ENCODE measurements at regions not wholly inside any gene's neighbourhood (a gene's known extent, or its start where the extent isn't known, plus 50 kb on each side); places are given as distances from the start of the nearest gene placed in this dataset.
A peak's percentile ranks its signal among the peaks of the same experiment; 100 is the strongest.

GRCh38 chr9:3161912-3162311, 318.0 kb upstream of the PUM3 start:
- in situ Hi-C loops (cut with MboI): no loop called here
- POLR2A ChIA-PET: no interaction called here
- no peak for FAIRE-seq

More at GRCh38 chr9:3161912-3162311, 318.0 kb upstream of the PUM3 start:
- H4K20me1 ChIP-seq (replicated peaks; ENCODE audit: control insufficient read depth, insufficient read depth, low read length): no peaks in the 10 kb centered on the region
- CTCF ChIA-PET (ENCODE audit: low intra/inter-chr PET ratio): no interaction called here
- no peaks in the 10 kb centered on the region for H3K9me1 ChIP-seq (ENCODE audit: control insufficient read depth, insufficient read depth, low read length)
- H3K27me3 ChIP-seq (ENCODE audit: control insufficient read depth in 2 of 2, insufficient read depth in 2 of 2, low read length in 2 of 2): no peaks in the 10 kb centered on the region
- H3K9me3 ChIP-seq (replicated peaks; ENCODE audit: control insufficient read depth, insufficient read depth, low read depth, low read length): no peaks in the 10 kb centered on the region
- no peak for TF ChIP-seq CBFB (CRISPR knock-in tag; IDR thresholded peaks at IDR 0.05)
- no peak for TF ChIP-seq KDM5B (IDR thresholded peaks at IDR 0.05; ENCODE audit: insufficient replicate concordance, low read depth, low read length)
- TF ChIP-seq HNRNPH1 (optimal IDR thresholded peaks at IDR 0.05; ENCODE audit: low read depth, low read length): no peak
- peak; percentile 83 for TF ChIP-seq ZFP36 (IDR thresholded peaks at IDR 0.05; ENCODE audit: low read depth, low read length, partially characterized antibody)
- no peak for TF ChIP-seq DIDO1 (tag; IDR thresholded peaks at IDR 0.05; ENCODE audit: low read depth)
- TF ChIP-seq ZBTB17 (CRISPR knock-in tag; IDR thresholded peaks at IDR 0.05): no peak
- peak; percentile 79 to 97; a peak in 3 of 4 replicates for TF ChIP-seq SRF (CRISPR knock-in tag; IDR thresholded peaks at IDR 0.05)
- TF ChIP-seq ZFP91 (CRISPR knock-in tag; IDR thresholded peaks at IDR 0.05): no peak
- H2AFZ ChIP-seq (ENCODE audit: low read depth, low read length): no peak overlapping the region
- BruUV-seq (replicated peaks): no TSS peak
- no peak overlapping the region for H3K4me3 ChIP-seq
- H3K79me2 ChIP-seq (ENCODE audit: control insufficient read depth, insufficient read depth, low read length): no peaks in the 10 kb centered on the region
- H3K4me1 ChIP-seq (replicated peaks in 1 of 2; ENCODE audit: control insufficient read depth in 2 of 2, insufficient read depth in 2 of 2, low read length in 2 of 2): no peaks in the 10 kb centered on the region
- intact Hi-C loops (cut with micrococcal nuclease): no loop called here
- no peaks in the 10 kb centered on the region for H3K36me3 ChIP-seq (ENCODE audit: control insufficient read depth, insufficient read depth, low read length)
- ATAC-seq (no peak), DNase-seq (ENCODE audit: extremely low read depth in 1 of 4, low spot score in 3 of 4) (no peak)
- no peak overlapping the region for H3K27ac ChIP-seq (ENCODE audit: extremely low read depth, low read depth, low read length)
- no peak overlapping the region for H3K4me2 ChIP-seq (ENCODE audit: insufficient read depth, low read length)
- no peak overlapping the region for H3K9ac ChIP-seq (ENCODE audit: insufficient read depth in 1 of 2, low read depth in 2 of 2, low read length in 2 of 2)
- WGBS (ENCODE audit: insufficient coverage, low coverage, missing lambda C conversion rate): 0% methylated on average over 1 of the region's 1 CpG

All from K562 (cell line).